22Rv1 (cell line): ENCODE measurements at regions not wholly inside any gene's neighbourhood (a gene's known extent, or its start where the extent isn't known, plus 50 kb on each side); places are given as distances from the start of the nearest gene placed in this dataset.

Experiments
- ZFX ChIP-seq: fragments of 450-650 bp; IDR thresholded peaks from 2 replicates; pipeline ENCODE4 v1.6.1; 2017; ENCODE audit warnings: antibody characterized with exemption, borderline replicate concordance
- TF ChIP-seq, protein P1 (sequence below): fragments of 450-650 bp; IDR thresholded peaks from 2 replicates; pipeline ENCODE4 v1.5.1; 2017; ENCODE audit warnings: mild to moderate bottlenecking

GRCh38 chr9:99368341-99369326 lies 146.6 kb downstream of the SEC61B start:
- TF ChIP-seq, protein P1, sequence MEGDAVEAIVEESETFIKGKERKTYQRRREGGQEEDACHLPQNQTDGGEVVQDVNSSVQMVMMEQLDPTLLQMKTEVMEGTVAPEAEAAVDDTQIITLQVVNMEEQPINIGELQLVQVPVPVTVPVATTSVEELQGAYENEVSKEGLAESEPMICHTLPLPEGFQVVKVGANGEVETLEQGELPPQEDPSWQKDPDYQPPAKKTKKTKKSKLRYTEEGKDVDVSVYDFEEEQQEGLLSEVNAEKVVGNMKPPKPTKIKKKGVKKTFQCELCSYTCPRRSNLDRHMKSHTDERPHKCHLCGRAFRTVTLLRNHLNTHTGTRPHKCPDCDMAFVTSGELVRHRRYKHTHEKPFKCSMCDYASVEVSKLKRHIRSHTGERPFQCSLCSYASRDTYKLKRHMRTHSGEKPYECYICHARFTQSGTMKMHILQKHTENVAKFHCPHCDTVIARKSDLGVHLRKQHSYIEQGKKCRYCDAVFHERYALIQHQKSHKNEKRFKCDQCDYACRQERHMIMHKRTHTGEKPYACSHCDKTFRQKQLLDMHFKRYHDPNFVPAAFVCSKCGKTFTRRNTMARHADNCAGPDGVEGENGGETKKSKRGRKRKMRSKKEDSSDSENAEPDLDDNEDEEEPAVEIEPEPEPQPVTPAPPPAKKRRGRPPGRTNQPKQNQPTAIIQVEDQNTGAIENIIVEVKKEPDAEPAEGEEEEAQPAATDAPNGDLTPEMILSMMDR = no peak
- TF ChIP-seq ZFX = no peak
